ENCODE measurements at regions not wholly inside any gene's neighbourhood (a gene's known extent, or its start where the extent isn't known, plus 50 kb on each side); places are given as distances from the start of the nearest gene placed in this dataset.
"Not testable (repeated sequence)": the region's sequence is repeated elsewhere in the genome, so short reads cannot be mapped to it uniquely, and the experiment has no call there.

DNA sequence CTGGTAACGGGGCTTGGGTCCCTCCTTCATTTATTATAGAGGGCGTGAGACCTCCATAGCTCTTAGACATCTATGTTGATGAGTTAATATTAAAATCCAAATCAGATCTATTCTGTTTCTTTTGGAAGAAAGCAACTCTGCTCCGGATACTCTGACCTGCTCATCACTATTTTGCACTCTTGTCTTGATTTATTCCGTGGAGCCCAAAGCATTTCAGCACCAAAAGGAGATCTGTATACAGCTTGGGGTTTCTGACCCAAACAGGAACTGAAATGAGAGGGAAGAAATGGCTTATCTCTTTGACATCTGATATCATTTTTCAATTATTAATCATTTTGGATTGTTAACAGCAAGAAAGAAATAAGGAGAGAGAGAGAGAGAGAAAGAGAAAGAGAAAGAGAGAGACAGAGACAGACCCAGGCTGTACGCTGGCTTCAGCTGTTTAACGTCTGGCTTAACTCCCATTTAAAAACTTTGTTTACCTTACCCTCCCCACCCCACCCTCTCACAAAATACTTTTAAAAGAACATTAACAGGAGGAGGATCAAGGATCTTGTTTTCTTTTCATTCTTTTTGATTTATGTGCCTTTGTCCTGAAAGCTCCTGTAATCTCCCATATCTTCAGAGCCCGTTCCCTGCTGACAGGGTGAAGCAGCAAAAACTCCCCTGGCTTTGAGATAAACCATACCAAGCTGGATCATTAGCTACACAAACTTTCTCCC is 231.4 kb upstream of the TUT7 start:
- peak overlapping the region; percentile 44 for H3K9ac ChIP-seq (ENCODE audit: low read length)
- H3K4me3 ChIP-seq (ENCODE audit: low read length) = no peak overlapping the region
- no peaks in the 10 kb centered on the region for H3K36me3 ChIP-seq (ENCODE audit: control insufficient read depth, insufficient read depth, low read length)
- H3K4me1 ChIP-seq (ENCODE audit: control insufficient read depth, insufficient read depth, low read length) = no peaks in the 10 kb centered on the region
- no peaks in the 10 kb centered on the region for H3K9me3 ChIP-seq (ENCODE audit: control insufficient read depth, low read length)
- no peaks in the 10 kb centered on the region for H3K27me3 ChIP-seq (ENCODE audit: control insufficient read depth, insufficient read depth, low read length)

DNA sequence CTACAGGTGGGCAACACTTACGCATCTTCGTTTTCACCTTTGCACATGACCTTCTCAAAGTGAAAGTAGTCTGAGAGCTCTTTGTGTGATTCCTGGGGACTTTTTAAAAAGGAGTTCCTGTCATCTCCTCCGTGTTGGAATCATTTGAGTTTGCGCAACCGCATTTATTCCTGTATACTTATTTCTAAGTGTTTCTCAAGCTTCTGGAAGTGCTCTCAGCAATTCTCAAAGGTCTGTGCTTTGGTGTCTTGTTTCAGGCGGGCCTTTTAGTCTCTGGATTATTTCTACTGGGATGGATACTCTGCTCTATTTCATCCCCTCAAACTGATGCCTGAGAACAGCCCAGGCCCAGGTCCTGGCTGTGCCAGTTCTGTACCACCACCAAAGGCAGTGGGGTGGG is 226.5 kb upstream of the TUT7 start:
- no peak overlapping the region for H3K4me3 ChIP-seq (ENCODE audit: low read length)
- no peaks in the 10 kb centered on the region for H3K36me3 ChIP-seq (ENCODE audit: control insufficient read depth, insufficient read depth, low read length)
- H3K9me3 ChIP-seq (ENCODE audit: control insufficient read depth, low read length) = no peaks in the 10 kb centered on the region
- H3K9ac ChIP-seq (ENCODE audit: low read length) = no peak overlapping the region
- H3K4me1 ChIP-seq (ENCODE audit: control insufficient read depth, insufficient read depth, low read length) = no peaks in the 10 kb centered on the region
- H3K27me3 ChIP-seq (ENCODE audit: control insufficient read depth, insufficient read depth, low read length) = peaks cover 6% of the 10 kb centered on the region

DNA sequence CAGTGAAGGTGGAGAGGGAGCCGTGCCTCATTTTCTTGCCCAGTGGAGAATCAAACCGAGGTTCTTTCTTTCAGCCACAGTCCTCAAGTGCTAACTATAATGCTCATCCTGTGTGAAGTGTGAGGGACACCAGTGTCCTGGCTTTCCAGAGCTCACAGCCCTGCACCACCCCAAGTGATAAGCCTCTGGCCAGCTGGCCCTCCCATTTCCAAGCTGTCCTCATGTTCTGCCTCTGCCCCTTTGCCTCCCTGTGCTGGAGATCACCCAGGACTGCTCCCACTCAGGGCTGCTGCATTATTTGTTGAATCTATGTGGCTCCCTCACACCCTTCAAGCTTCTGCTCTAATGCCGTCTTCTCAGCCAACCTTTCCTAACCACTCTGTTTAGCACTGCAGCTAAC is 224.5 kb upstream of the TUT7 start:
- H3K4me3 ChIP-seq (ENCODE audit: low read length) = no peak overlapping the region
- H3K9me3 ChIP-seq (ENCODE audit: control insufficient read depth, low read length) = no peaks in the 10 kb centered on the region
- no peaks in the 10 kb centered on the region for H3K4me1 ChIP-seq (ENCODE audit: control insufficient read depth, insufficient read depth, low read length)
- H3K36me3 ChIP-seq (ENCODE audit: control insufficient read depth, insufficient read depth, low read length) = no peaks in the 10 kb centered on the region
- peaks cover 6% of the 10 kb centered on the region for H3K27me3 ChIP-seq (ENCODE audit: control insufficient read depth, insufficient read depth, low read length)
- no peak overlapping the region for H3K9ac ChIP-seq (ENCODE audit: low read length)

DNA sequence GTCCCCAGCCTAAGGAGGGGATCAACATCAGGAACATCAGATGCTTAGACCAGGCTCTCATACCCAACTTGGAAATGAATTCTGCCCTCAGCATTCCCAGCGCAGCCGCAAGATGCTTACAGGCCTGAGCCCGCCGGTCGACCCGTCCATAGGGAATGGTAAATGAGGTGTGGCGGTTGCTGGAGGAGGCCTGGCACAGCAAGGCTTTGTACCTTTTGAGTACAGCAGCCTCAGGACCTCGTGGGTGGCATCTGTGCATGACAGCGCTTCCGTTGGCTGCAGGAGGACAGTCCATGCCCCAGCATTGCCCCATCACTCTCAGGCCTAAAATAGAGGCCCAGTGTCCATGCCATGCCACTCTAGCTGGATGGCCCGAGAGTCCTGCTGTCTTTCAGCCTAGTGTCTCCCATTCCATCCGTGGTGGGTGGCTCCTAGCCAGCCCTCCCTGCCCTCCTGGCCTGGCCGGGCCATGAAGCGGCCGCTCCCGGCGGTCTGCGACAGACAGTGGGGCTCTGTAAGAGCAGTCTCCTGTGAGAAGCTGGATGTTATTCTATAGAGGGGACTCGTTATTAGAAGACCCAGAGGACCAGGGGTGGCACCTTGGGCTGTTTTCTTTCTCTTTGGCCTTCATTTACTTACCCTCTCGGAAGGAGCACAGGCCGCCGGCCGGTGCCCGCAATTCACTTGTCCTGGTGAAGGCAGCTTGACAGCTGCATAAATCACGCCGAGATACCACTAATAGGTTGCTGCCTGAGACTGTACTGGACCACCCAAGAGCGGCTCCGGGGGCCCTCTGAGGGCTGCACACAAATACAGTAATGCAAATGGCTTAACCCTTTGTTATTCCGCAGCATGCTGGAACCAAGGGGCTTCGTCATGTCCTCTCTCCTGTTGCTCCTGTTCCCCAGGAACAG is 223.5 kb upstream of the TUT7 start:
- Histone ChIP-seq H3K36me3 (ENCODE audit: control insufficient read depth, insufficient read depth, low read length) (no peaks in the 10 kb centered on the region), H3K4me1 (ENCODE audit: control insufficient read depth, insufficient read depth, low read length) (no peaks in the 10 kb centered on the region), H3K4me3 (ENCODE audit: low read length) (no peak overlapping the region), H3K9me3 (ENCODE audit: control insufficient read depth, low read length) (no peaks in the 10 kb centered on the region), H3K27me3 (ENCODE audit: control insufficient read depth, insufficient read depth, low read length) (peaks cover 6% of the 10 kb centered on the region), H3K9ac (ENCODE audit: low read length) (no peak overlapping the region)

DNA sequence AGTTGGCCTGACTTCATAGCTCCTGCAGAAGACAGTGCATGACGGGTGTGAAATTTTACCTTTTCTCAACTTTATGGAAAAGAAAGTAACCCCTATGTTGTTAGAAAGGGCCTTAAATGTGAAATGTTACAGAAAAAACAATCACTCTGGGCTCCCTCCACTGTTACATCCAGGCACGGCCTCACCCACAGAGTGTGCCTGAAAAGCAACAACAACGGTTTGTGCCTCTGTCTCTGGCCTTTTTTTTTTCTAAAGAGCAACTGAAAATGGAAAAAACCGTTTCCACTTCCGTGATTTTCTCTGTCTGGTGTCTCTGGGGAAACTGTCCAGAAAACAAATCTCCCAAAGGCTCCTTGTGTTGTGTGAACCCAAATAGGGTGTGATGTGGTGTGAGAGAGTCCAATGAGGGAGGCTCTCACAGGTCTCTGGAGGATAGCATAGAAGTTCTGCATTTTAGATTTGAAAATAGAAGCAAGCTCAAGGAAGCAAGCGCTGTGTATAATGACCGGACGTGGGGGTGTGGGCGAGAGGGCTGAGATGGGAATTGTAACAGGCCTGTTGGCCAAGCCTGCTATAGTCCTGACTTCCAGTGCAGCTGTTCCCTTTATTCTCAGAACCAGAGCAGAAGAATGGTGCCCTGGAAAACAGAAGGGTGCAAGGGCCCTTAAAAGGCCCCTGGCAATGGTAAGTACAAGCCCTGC is 221.8 kb upstream of the TUT7 start:
- H3K4me3 ChIP-seq (ENCODE audit: low read length) = no peak overlapping the region
- H3K4me1 ChIP-seq (ENCODE audit: control insufficient read depth, insufficient read depth, low read length) = no peaks in the 10 kb centered on the region
- H3K27me3 ChIP-seq (ENCODE audit: control insufficient read depth, insufficient read depth, low read length) = peaks cover 6% of the 10 kb centered on the region
- no peaks in the 10 kb centered on the region for H3K9me3 ChIP-seq (ENCODE audit: control insufficient read depth, low read length)
- no peaks in the 10 kb centered on the region for H3K36me3 ChIP-seq (ENCODE audit: control insufficient read depth, insufficient read depth, low read length)
- no peak overlapping the region for H3K9ac ChIP-seq (ENCODE audit: low read length)

DNA sequence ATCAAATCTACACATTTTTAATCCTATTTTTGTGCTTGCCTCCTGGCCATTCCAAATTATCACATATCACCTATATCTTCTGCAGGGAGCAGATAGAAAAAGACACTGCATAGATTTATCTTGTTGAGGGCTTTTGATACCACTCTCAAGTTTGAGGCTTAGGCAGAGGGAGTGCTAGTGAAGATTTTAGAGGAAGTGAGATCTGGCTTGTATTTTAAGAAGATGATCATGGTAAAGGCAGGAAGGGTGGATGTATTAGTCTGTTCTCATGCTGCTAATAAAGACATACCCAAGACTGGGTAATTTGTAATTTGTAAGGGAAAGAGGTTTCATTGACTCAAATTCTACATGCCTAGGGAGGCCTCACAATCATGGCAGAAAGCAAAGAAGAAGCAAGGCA is 220.9 kb upstream of the TUT7 start:
- Histone ChIP-seq H3K4me1 (ENCODE audit: control insufficient read depth, insufficient read depth, low read length) (no peaks in the 10 kb centered on the region), H3K36me3 (ENCODE audit: control insufficient read depth, insufficient read depth, low read length) (no peaks in the 10 kb centered on the region), H3K4me3 (ENCODE audit: low read length) (no peak overlapping the region), H3K9ac (ENCODE audit: low read length) (no peak overlapping the region), H3K27me3 (ENCODE audit: control insufficient read depth, insufficient read depth, low read length) (peaks cover 6% of the 10 kb centered on the region), H3K9me3 (ENCODE audit: control insufficient read depth, low read length) (no peaks in the 10 kb centered on the region)

DNA sequence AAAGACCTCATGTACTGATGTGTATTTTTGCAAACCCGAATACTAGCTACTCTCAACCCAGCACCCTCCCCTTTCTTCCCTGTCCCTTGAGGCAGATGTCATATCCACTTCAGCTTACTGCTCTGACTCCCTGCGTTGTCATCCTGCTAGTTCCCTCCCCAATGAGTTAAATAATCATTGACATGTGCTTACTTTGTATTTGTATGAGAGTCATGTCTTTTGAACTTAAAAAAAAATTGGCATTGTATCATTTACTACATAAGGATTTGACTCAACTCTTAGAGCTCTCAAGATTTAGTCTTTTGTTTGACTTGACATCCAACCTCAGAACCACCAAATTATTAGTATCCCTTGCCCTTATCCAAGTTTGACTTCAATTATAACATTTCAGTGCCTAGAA is 219.7 kb upstream of the TUT7 start:
- Histone ChIP-seq H3K4me1 (ENCODE audit: control insufficient read depth, insufficient read depth, low read length) (no peaks in the 10 kb centered on the region), H3K9ac (ENCODE audit: low read length) (no peak overlapping the region), H3K27me3 (ENCODE audit: control insufficient read depth, insufficient read depth, low read length) (peaks cover 6% of the 10 kb centered on the region), H3K36me3 (ENCODE audit: control insufficient read depth, insufficient read depth, low read length) (no peaks in the 10 kb centered on the region), H3K4me3 (ENCODE audit: low read length) (no peak overlapping the region), H3K9me3 (ENCODE audit: control insufficient read depth, low read length) (no peaks in the 10 kb centered on the region)

DNA sequence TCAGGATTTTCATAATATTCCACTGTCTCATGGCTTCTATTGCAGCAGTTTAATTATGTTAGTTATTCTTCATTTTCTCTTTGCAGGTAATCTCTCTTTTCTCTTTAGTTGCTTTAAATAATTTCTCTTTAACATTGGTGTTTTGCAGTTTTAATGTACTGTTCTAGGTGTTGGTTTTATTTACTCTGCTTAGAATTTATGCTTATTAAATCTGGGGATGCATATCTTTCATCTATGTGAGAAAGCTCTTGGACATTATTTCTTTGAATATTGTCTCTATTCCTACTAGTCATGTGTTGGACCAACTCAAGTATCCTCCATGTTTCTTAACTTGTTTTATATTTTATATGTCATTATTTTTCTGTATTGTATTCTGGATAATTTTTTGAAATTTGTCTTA is 218.7 kb upstream of the TUT7 start:
- Histone ChIP-seq H3K36me3 (ENCODE audit: control insufficient read depth, insufficient read depth, low read length) (no peaks in the 10 kb centered on the region), H3K9ac (ENCODE audit: low read length) (no peak overlapping the region), H3K4me1 (ENCODE audit: control insufficient read depth, insufficient read depth, low read length) (no peaks in the 10 kb centered on the region), H3K4me3 (ENCODE audit: low read length) (no peak overlapping the region), H3K27me3 (ENCODE audit: control insufficient read depth, insufficient read depth, low read length) (no peaks in the 10 kb centered on the region), H3K9me3 (ENCODE audit: control insufficient read depth, low read length) (no peaks in the 10 kb centered on the region)

DNA sequence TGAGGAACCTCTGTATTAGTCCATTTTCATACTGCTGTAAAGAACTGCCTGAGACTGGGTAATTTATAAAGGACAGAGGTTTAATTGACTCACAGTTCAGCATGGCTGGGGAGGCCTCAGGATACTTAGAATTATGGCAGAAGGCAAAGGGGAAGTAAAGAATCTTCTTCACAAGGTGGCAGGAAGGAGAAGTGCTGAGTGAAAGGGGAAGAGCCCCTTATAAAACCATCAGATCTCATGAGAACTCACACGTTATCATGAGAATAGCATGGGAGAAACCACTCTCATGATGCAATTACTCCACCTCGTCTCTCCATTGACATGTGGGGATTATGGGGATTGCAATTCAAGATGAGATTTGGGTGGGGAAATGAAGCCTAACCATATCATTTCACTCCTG is 211.4 kb upstream of the TUT7 start:
- not testable (repeated sequence) for H3K4me3 ChIP-seq (ENCODE audit: low read length)

DNA sequence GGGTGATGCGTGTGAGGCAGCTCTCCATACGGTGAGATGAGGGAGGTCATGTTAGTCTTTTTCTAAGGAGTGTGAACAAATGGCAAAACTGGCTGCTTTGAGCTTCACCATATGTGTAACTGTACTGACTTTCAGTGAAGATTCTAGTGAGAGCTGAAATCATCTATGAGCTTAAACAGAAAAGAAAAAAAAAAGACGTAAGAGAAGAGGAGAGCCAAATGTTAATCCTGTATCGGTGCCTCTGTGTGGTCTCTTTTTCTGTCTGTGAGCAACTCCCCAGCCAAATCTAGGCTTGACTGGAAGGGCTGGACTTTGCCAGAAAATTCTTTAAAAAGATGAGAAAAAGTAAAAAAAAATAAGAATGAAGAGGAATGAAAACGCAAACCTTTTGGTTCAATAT is 209.7 kb upstream of the TUT7 start:
- no peaks in the 10 kb centered on the region for H3K36me3 ChIP-seq (ENCODE audit: control insufficient read depth, insufficient read depth, low read length)
- no peaks in the 10 kb centered on the region for H3K27me3 ChIP-seq (ENCODE audit: control insufficient read depth, insufficient read depth, low read length)
- H3K4me1 ChIP-seq (ENCODE audit: control insufficient read depth, insufficient read depth, low read length) = no peaks in the 10 kb centered on the region
- H3K9me3 ChIP-seq (ENCODE audit: control insufficient read depth, low read length) = no peaks in the 10 kb centered on the region
- H3K9ac ChIP-seq (ENCODE audit: low read length) = no peak overlapping the region
- no peak overlapping the region for H3K4me3 ChIP-seq (ENCODE audit: low read length)

More for the DNA sequence above, 211.4 kb upstream of the TUT7 start:
- not testable (repeated sequence) for H3K9ac ChIP-seq (ENCODE audit: low read length); H3K4me1 ChIP-seq (ENCODE audit: control insufficient read depth, insufficient read depth, low read length); H3K27me3 ChIP-seq (ENCODE audit: control insufficient read depth, insufficient read depth, low read length); H3K9me3 ChIP-seq (ENCODE audit: control insufficient read depth, low read length); H3K36me3 ChIP-seq (ENCODE audit: control insufficient read depth, insufficient read depth, low read length)

DNA sequence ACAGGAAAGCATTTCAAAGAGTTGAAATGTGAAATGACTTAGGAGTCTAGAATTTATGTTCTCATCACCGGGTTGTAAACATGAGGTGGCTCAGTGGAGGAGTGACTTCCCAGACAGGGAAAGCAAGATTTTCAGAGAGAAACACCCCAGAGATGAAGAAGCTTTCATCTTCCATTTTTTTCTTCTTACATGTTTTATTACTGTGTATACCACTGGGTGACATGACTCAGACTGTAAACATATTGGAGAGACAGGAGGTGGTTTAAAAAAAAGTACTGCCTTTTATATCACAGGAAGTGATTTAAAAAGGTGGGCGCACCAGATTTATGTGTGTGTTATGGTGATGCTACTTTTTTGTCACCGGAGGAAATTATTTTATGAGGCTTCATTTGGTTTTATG is 209.1 kb upstream of the TUT7 start:
- no peaks in the 10 kb centered on the region for H3K27me3 ChIP-seq (ENCODE audit: control insufficient read depth, insufficient read depth, low read length)
- no peaks in the 10 kb centered on the region for H3K36me3 ChIP-seq (ENCODE audit: control insufficient read depth, insufficient read depth, low read length)
- no peaks in the 10 kb centered on the region for H3K9me3 ChIP-seq (ENCODE audit: control insufficient read depth, low read length)
- no peaks in the 10 kb centered on the region for H3K4me1 ChIP-seq (ENCODE audit: control insufficient read depth, insufficient read depth, low read length)
- no peak overlapping the region for H3K9ac ChIP-seq (ENCODE audit: low read length)
- H3K4me3 ChIP-seq (ENCODE audit: low read length) = no peak overlapping the region

DNA sequence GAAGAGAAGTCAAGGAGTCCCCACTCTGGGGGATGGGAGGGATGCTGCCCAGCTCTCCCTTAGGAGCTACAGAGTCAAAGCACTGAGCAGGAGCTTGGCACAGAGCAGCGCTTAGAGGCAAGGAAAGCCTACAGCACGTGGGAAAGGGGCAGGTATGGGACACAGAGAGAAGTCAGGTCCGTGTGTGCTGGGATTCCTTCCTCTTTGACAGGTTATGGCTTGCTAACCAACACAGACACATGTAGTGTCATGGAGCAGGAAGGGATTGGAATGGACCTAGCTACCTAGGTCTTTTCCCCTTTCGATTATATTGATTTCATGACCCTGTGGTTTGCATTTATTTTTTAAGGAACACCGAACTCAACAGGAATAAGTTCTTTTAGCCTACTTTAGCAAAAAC is 208.5 kb upstream of the TUT7 start:
- H3K4me3 ChIP-seq (ENCODE audit: low read length) = no peak overlapping the region
- no peaks in the 10 kb centered on the region for H3K4me1 ChIP-seq (ENCODE audit: control insufficient read depth, insufficient read depth, low read length)
- H3K36me3 ChIP-seq (ENCODE audit: control insufficient read depth, insufficient read depth, low read length) = no peaks in the 10 kb centered on the region
- H3K9ac ChIP-seq (ENCODE audit: low read length) = no peak overlapping the region
- no peaks in the 10 kb centered on the region for H3K27me3 ChIP-seq (ENCODE audit: control insufficient read depth, insufficient read depth, low read length)
- H3K9me3 ChIP-seq (ENCODE audit: control insufficient read depth, low read length) = no peaks in the 10 kb centered on the region
